Lower leg skin (tissue), 3 donors: ENCODE measurements at regions not wholly inside any gene's neighbourhood (a gene's known extent, or its start where the extent isn't known, plus 50 kb on each side); places are given as distances from the start of the nearest gene placed in this dataset.

ENCODE experiments used
- CTCF ChIP-seq, 3 donors: fragments of 450-650 bp; IDR thresholded peaks; one replicate each; pipeline ENCODE4 v1.5.1; 2016; ENCODE audit warnings: antibody characterized with exemption in 3 of 3, mild to moderate bottlenecking in 3 of 3, moderate library complexity in 2 of 3
- POLR2A ChIP-seq, 2 donors: fragments of 450-650 bp; IDR thresholded peaks; one replicate each; pipeline ENCODE4 v1.6.1; 2016 to 2017; ENCODE audit warnings: antibody characterized with exemption in 2 of 2, mild to moderate bottlenecking in 1 of 2, moderate library complexity in 1 of 2

GRCh38 chr2:217431577-217432269 is 571.1 kb downstream of the TNS1 start:
- TF ChIP-seq CTCF (IDR thresholded peaks at IDR 0.05) (no peak), POLR2A (IDR thresholded peaks at IDR 0.05) (no peak)
